Right lobe of liver (tissue), 4 donors: ENCODE measurements at regions not wholly inside any gene's neighbourhood (a gene's known extent, or its start where the extent isn't known, plus 50 kb on each side); places are given as distances from the start of the nearest gene placed in this dataset.

ENCODE experiments used
- POLR2A ChIP-seq: fragments of 450-650 bp; IDR thresholded peaks from one replicate; pipeline ENCODE4 v1.6.1; 2017; ENCODE audit warnings: antibody characterized with exemption, mild to moderate bottlenecking
- TF ChIP-seq, protein P1 (sequence below), 4 donors: fragments of 200-600 bp in 3 of 4; fragments of 450-650 bp in 1 of 4; IDR thresholded peaks; one replicate each; pipeline versions ENCODE4 v1.5.1 to v1.8.0; 2016 to 2022; ENCODE audit warnings: antibody characterized with exemption in 4 of 4, mild to moderate bottlenecking in 2 of 4
- donor health status: DM: no; HTN: no; CAD: no.
- donor health status: DM: no; HTN: no; CAD: no.
- donor health status: DM: no; HTN: yes; CAD: no.

DNA sequence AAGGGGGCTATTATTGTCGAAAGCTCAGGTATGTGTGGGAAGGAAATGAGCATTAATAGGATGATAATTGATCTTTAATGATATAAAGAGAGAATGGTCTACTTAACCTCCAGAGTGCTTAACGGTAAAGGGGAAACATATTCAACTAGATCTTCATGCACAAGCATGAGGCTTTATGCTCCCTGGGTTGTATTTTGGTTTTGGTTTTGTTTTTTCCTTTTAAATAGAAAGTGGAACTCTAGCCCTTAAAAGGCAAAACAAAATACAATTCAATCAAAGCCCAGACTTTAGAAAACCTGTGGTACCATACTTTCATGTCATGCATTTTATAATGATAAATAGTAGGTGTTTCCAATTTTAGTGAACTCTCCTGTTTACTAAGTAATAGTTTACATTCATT, 622.7 kb downstream of the METTL15 start:
- TF ChIP-seq, protein P1, sequence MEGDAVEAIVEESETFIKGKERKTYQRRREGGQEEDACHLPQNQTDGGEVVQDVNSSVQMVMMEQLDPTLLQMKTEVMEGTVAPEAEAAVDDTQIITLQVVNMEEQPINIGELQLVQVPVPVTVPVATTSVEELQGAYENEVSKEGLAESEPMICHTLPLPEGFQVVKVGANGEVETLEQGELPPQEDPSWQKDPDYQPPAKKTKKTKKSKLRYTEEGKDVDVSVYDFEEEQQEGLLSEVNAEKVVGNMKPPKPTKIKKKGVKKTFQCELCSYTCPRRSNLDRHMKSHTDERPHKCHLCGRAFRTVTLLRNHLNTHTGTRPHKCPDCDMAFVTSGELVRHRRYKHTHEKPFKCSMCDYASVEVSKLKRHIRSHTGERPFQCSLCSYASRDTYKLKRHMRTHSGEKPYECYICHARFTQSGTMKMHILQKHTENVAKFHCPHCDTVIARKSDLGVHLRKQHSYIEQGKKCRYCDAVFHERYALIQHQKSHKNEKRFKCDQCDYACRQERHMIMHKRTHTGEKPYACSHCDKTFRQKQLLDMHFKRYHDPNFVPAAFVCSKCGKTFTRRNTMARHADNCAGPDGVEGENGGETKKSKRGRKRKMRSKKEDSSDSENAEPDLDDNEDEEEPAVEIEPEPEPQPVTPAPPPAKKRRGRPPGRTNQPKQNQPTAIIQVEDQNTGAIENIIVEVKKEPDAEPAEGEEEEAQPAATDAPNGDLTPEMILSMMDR (IDR thresholded peaks at IDR 0.05) = no peak
- TF ChIP-seq POLR2A = no peak
